B cell (primary cell): ENCODE measurements at regions not wholly inside any gene's neighbourhood (a gene's known extent, or its start where the extent isn't known, plus 50 kb on each side); places are given as distances from the start of the nearest gene placed in this dataset.

ENCODE experiments used
- EZH2 ChIP-seq: IDR thresholded peaks from 2 replicates; pipeline ENCODE4 v1.6.1; 2012; ENCODE audit warnings: borderline replicate concordance, low read depth, mild to moderate bottlenecking, moderate library complexity, low read length; ENCODE audit not compliant: insufficient read depth, poor library complexity, severe bottlenecking
- TF ChIP-seq, protein P1 (sequence below): fragments of 200-600 bp; IDR thresholded peaks from one replicate; pipeline ENCODE4 v1.8.0; 2022; ENCODE audit warnings: antibody characterized with exemption, mild to moderate bottlenecking

DNA sequence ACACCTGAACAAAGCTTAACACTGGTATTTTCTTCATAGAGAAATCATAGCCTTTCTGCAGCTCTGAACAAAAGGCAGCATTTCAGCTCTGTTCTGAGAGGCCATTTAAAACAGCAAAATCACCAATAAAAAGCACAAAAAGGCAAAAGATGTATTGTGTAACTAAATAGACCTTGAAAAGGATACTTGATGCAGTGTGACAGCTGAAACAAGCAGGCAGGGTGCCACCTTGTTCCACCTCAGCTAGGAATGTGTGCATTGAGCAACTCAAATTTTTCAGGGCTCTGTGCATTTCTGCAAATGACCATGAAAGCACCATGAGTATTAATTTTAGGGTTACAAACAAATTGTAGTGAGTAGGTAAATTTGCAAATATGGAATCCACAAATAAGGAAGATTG, 65.8 kb downstream of the RHOU start:
- no peak for TF ChIP-seq EZH2
- TF ChIP-seq, protein P1, sequence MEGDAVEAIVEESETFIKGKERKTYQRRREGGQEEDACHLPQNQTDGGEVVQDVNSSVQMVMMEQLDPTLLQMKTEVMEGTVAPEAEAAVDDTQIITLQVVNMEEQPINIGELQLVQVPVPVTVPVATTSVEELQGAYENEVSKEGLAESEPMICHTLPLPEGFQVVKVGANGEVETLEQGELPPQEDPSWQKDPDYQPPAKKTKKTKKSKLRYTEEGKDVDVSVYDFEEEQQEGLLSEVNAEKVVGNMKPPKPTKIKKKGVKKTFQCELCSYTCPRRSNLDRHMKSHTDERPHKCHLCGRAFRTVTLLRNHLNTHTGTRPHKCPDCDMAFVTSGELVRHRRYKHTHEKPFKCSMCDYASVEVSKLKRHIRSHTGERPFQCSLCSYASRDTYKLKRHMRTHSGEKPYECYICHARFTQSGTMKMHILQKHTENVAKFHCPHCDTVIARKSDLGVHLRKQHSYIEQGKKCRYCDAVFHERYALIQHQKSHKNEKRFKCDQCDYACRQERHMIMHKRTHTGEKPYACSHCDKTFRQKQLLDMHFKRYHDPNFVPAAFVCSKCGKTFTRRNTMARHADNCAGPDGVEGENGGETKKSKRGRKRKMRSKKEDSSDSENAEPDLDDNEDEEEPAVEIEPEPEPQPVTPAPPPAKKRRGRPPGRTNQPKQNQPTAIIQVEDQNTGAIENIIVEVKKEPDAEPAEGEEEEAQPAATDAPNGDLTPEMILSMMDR = no peak
